ENCODE measurements at regions not wholly inside any gene's neighbourhood (a gene's known extent, or its start where the extent isn't known, plus 50 kb on each side); places are given as distances from the start of the nearest gene placed in this dataset.

DNA sequence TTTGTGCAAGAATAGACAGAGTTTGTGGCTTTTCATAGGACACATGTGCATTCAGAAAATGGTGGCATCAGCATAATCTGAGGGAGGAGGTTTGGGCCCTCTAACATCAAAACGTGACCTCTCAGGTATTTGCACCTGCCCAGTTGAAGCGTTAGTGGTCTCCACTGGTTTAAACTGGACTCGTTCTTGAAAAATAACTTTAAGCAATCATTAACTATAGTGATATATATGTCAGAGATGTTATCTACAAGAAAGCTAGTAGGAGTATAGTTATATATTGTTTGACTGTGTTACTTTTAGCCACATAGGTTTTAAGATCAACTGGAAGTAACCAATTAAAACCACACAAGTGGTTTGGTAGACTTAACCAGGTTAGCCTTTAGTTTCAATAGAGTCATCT, 607.4 kb downstream of the MAFB start:
- TF ChIP-seq, protein P1, sequence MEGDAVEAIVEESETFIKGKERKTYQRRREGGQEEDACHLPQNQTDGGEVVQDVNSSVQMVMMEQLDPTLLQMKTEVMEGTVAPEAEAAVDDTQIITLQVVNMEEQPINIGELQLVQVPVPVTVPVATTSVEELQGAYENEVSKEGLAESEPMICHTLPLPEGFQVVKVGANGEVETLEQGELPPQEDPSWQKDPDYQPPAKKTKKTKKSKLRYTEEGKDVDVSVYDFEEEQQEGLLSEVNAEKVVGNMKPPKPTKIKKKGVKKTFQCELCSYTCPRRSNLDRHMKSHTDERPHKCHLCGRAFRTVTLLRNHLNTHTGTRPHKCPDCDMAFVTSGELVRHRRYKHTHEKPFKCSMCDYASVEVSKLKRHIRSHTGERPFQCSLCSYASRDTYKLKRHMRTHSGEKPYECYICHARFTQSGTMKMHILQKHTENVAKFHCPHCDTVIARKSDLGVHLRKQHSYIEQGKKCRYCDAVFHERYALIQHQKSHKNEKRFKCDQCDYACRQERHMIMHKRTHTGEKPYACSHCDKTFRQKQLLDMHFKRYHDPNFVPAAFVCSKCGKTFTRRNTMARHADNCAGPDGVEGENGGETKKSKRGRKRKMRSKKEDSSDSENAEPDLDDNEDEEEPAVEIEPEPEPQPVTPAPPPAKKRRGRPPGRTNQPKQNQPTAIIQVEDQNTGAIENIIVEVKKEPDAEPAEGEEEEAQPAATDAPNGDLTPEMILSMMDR (IDR thresholded peaks at IDR 0.05; ENCODE audit: insufficient read depth, missing control alignments): no peak
- FAIRE-seq (no peak), DNase-seq (ENCODE audit: insufficient read length, low spot score) (no peak)

DNA sequence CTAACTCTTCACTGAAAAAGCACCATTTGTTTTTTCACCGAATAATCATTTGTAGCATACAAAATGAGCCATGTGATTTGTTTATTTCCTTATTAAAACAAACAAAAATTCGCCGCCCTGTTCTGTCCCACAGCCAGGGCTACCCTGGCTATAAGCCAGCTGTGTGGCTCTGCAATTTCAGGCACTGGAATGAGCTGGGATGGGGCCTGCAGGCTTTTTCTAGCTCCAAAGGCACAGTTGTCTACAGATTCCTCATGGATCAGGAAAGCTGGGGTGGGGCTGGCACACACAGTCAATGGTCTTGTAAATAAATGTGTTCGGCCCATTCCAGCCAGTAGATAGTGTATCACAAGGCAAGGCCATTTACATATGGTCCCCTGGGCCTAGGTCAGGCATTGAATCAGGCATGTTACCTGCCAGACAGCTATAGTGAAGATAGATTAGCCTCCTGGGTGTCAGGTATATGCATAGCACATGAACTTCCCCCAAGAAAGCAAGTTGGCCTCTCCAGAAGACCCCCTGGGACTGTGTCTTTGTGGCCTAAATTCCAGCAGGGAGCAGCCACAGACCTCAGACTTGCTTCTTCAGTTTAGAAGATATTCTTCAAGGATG, 608.9 kb downstream of the MAFB start:
- DNase-seq (ENCODE audit: insufficient read length, low spot score) (no peak), FAIRE-seq (no peak)
- TF ChIP-seq, protein P1 (IDR thresholded peaks at IDR 0.05; ENCODE audit: insufficient read depth, missing control alignments): no peak

DNA sequence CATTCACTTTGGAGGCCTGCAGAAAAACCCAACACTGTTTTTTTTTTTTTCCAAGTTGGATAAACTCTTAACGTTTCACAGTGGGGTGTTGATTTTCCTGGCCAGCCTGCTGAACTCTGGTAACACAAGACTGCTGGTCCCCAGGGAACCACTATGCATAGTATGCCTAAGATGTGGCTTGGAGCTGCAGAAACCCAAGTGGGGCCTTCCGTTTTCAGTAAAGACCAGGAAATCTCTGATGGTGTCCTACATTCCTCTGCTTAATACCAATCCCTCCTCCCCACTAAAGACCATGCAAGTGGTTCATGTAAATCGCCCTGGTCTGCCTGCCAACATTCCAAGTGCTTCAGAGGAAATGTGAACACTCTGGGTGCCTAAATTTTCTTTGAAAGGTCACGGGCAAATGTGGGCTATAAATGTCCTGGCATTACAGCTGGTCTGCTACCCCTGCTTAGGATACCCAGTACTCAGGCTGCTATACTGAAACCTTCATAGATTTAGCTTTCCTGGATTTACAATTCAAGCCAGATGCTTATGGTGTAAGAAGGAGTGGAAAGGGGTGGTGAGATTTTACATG, 615.4 kb downstream of the MAFB start:
- no peak for DNase-seq (ENCODE audit: insufficient read length, low spot score)
- TF ChIP-seq, protein P1 (IDR thresholded peaks at IDR 0.05; ENCODE audit: insufficient read depth, missing control alignments): no peak
- FAIRE-seq: no peak

DNA sequence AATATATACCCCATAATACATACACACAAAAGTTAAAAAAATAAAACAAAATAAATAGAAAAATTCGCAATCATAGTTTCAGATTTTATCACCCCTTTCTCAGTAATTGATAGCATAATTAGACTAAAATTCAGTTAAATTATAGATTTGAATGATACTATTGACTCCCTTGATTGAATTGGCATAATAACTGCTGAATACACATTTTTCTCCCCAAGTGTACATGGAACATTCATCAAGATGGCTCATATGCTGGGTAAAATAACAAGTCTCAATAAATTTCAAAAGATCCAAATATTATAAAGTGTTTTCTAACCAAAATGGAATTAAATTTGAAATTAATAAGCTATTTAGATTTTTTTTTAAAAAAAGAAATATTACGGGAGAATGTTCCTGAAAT, 616.1 kb downstream of the MAFB start:
- FAIRE-seq: no peak
- DNase-seq (ENCODE audit: insufficient read length, low spot score): no peak
- TF ChIP-seq, protein P1 (IDR thresholded peaks at IDR 0.05; ENCODE audit: insufficient read depth, missing control alignments): no peak

DNA sequence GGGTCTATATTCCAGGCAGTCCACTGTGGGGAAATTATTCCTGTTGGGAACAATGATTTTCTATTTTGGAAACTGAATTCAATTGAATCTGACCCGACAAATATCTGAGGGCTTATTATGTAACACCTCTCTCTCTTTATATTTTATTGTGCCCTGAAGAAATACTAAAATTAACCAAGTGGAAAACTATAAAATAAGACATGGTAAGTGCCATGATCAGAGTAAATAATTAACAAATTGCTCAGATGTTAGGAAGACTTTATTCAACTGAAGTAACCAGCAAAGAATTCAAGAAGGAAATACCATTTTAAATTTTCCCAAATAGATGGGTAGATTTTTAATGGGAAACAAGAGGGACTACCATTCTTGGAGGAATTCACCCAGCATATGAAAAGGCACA, 632.9 kb downstream of the MAFB start:
- TF ChIP-seq, protein P1 (IDR thresholded peaks at IDR 0.05; ENCODE audit: insufficient read depth, missing control alignments): no peak
- DNase-seq (ENCODE audit: insufficient read length, low spot score): no peak
- no peak for FAIRE-seq

DNA sequence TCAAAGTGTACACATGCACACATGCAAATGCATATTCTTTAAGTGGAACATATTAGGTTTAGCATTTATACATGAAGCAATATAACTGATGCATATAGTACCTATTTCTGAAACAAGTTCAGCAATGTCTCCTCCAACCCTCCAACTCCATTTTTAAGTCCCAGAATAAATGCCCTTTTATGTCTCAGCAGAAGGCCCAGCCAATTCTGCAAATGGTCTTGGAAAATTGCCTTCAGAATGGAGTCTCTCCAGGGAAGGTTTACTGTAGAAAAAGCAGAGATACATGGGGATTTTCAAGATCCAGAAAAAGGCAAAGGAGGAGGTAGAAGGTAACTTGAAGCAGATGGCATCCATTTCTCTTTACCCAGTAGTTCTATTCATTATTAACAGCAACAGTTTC, 633.3 kb downstream of the MAFB start:
- TF ChIP-seq, protein P1 (IDR thresholded peaks at IDR 0.05; ENCODE audit: insufficient read depth, missing control alignments): no peak
- FAIRE-seq: no peak
- no peak for DNase-seq (ENCODE audit: insufficient read length, low spot score)

DNA sequence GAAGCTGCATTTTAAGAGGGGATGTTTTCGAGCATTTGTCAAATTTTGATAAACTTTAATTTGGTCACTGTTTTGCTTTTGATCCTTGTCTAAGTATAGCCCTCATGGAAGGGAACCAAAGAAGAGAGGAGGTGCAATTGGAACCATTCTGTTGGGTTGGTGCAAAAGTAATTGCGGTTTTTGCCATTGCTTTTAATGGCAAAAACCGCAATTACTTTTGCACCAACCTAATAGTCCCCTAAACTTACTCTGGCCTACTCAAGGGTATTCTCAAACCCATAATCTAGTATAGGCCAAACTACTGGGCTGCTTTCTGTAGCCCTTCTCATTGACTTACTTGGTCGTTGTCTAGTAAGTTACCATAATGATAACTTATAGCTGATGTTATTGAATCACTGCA, 634.7 kb downstream of the MAFB start:
- TF ChIP-seq, protein P1 (IDR thresholded peaks at IDR 0.05; ENCODE audit: insufficient read depth, missing control alignments): no peak
- FAIRE-seq (no peak), DNase-seq (ENCODE audit: insufficient read length, low spot score) (no peak)

Data from D721Med (cell line).